NK-92 (cell line): ENCODE measurements at regions not wholly inside any gene's neighbourhood (a gene's known extent, or its start where the extent isn't known, plus 50 kb on each side); places are given as distances from the start of the nearest gene placed in this dataset.
"Not testable (repeated sequence)": the region's sequence is repeated elsewhere in the genome, so short reads cannot be mapped to it uniquely, and the experiment has no call there.

Source experiments
- DNase-seq: peaks from one replicate; lab custom pipeline; 2025; ENCODE audit not compliant: unreplicated experiment; lab: John Stamatoyannopoulos, UW

GRCh38 chr15:38797506-38797905 lies 232.9 kb upstream of the RASGRP1 start:
- DNase-seq, result not testable (repeated sequence)

- DNase-seq, result not testable (repeated sequence)
These were observed 234.6 kb upstream of the RASGRP1 start for GRCh38 chr15:38799202-38799601.

- DNase-seq, result no peak
These were observed 245.0 kb upstream of the RASGRP1 start for GRCh38 chr15:38809621-38810020.

GRCh38 chr15:38810686-38811085 lies 246.1 kb upstream of the RASGRP1 start:
- no peak for DNase-seq

GRCh38 chr15:38814254-38814653 lies 249.6 kb upstream of the RASGRP1 start:
- not testable (repeated sequence) for DNase-seq

- DNase-seq, result no peak
These were observed 250.3 kb upstream of the RASGRP1 start for GRCh38 chr15:38814891-38815290.

GRCh38 chr15:38817427-38818156 lies 253.0 kb upstream of the RASGRP1 start:
- no peak for DNase-seq

- no peak for DNase-seq
These were observed 253.7 kb upstream of the RASGRP1 start for GRCh38 chr15:38818157-38818790.

- DNase-seq, result no peak
These were observed 254.9 kb upstream of the RASGRP1 start for GRCh38 chr15:38819387-38819950.

- DNase-seq, result no peak
These were observed 258.6 kb upstream of the RASGRP1 start for GRCh38 chr15:38823263-38823662.

GRCh38 chr15:38824719-38825118 lies 260.1 kb upstream of the RASGRP1 start:
- DNase-seq, result no peak

GRCh38 chr15:38826880-38827279 lies 262.3 kb upstream of the RASGRP1 start:
- no peak for DNase-seq

- DNase-seq, result no peak
These were observed 263.5 kb upstream of the RASGRP1 start for GRCh38 chr15:38828031-38828532.

- DNase-seq, result no peak
These were observed 264.5 kb upstream of the RASGRP1 start for GRCh38 chr15:38829086-38829485.

- no peak for DNase-seq
These were observed 277.6 kb upstream of the RASGRP1 start for GRCh38 chr15:38842226-38842625.

- no peak for DNase-seq
These were observed 278.5 kb upstream of the RASGRP1 start for GRCh38 chr15:38843051-38843501.

- DNase-seq, result no peak
These were observed 279.3 kb upstream of the RASGRP1 start for GRCh38 chr15:38843736-38844590.

- no peak for DNase-seq
These were observed 280.1 kb upstream of the RASGRP1 start for GRCh38 chr15:38844736-38845135.

- no peak for DNase-seq
These were observed 281.7 kb upstream of the RASGRP1 start for GRCh38 chr15:38846346-38846745.

GRCh38 chr15:38847666-38848065 lies 283.1 kb upstream of the RASGRP1 start:
- no peak for DNase-seq

- no peak for DNase-seq
These were observed 284.4 kb upstream of the RASGRP1 start for GRCh38 chr15:38849046-38849445.
